T-helper 1 cell treated with Interleukin-12 subunit alpha and Interleukin-12 subunit beta and Interleukin-4 antibody, amounts not matched to agents 30 μg/mL and 1 μg/mL, for 36 hours (primary cell): ENCODE measurements at regions not wholly inside any gene's neighbourhood (a gene's known extent, or its start where the extent isn't known, plus 50 kb on each side); places are given as distances from the start of the nearest gene placed in this dataset.

Source experiments
- H3K27ac Mint-ChIP-seq: one replicate; pipeline ENCODE4 v1.8.0; 2021; ENCODE audit warnings: mild to moderate bottlenecking, mixed read lengths
- H3K27me3 Mint-ChIP-seq: one replicate; pipeline ENCODE4 v1.8.0; 2021; ENCODE audit warnings: low read depth, mixed read lengths
- H3K36me3 Mint-ChIP-seq: one replicate; pipeline ENCODE4 v1.8.0; 2021; ENCODE audit warnings: low read depth, mixed read lengths
- H3K4me1 Mint-ChIP-seq: one replicate; pipeline ENCODE4 v1.8.0; 2021; ENCODE audit warnings: low read depth, mixed read lengths
- H3K4me3 Mint-ChIP-seq: one replicate; pipeline ENCODE4 v1.8.0; 2021; ENCODE audit warnings: mild to moderate bottlenecking, moderate library complexity, mixed read lengths
- H3K9me3 Mint-ChIP-seq: one replicate; pipeline ENCODE4 v1.8.0; 2021; ENCODE audit warnings: mixed read lengths

DNA sequence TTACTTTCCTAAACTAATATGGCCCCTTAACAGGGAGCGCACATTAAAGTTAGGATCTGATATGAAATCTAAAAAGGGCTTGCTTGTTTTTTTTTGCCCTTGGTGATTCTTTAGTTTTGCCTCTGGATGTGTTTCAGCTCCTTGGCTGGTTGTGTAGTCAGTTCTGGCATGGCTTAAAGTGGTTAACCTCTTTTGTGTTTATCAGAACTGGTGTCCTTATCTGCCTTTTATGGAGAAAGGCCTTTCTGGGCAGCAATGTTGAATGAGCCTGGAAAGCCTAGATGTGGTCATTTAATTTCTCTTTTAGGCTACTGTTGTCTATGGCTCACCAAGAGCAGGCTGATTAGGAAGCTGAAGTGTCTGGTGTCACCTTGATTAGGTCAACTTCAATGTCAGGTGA, 254.5 kb upstream of the ROPN1 start:
- peaks cover 13% of the 10 kb centered on the region for H3K27me3 Mint-ChIP-seq
- no peaks in the 10 kb centered on the region for H3K4me1 Mint-ChIP-seq
- H3K4me3 Mint-ChIP-seq: no peak overlapping the region
- no peaks in the 10 kb centered on the region for H3K9me3 Mint-ChIP-seq
- no peaks in the 10 kb centered on the region for H3K36me3 Mint-ChIP-seq
- H3K27ac Mint-ChIP-seq: no peak overlapping the region

DNA sequence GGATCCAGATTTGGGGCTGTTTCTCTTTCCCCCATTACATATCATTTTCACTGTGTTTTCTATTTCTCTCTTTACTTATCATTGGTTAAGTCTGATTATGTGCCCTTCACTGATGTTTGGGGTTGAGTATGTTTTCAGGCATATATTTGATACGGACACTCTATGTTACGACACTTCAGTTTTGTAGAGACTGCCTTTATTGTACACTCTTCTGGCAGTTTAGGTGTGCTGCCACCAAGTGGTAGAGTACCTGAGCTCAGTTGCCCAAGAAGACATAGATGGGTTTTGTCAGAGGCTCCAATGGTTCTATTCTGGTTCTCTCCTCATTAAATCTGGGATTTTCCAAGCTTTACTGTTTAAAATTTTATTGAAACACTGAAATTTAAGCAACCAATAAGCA, 255.0 kb upstream of the ROPN1 start:
- Mint-ChIP-seq H3K9me3 (no peaks in the 10 kb centered on the region), H3K27ac (no peak overlapping the region), H3K4me3 (no peak overlapping the region), H3K4me1 (no peaks in the 10 kb centered on the region), H3K36me3 (no peaks in the 10 kb centered on the region), H3K27me3 (peaks cover 8% of the 10 kb centered on the region)

DNA sequence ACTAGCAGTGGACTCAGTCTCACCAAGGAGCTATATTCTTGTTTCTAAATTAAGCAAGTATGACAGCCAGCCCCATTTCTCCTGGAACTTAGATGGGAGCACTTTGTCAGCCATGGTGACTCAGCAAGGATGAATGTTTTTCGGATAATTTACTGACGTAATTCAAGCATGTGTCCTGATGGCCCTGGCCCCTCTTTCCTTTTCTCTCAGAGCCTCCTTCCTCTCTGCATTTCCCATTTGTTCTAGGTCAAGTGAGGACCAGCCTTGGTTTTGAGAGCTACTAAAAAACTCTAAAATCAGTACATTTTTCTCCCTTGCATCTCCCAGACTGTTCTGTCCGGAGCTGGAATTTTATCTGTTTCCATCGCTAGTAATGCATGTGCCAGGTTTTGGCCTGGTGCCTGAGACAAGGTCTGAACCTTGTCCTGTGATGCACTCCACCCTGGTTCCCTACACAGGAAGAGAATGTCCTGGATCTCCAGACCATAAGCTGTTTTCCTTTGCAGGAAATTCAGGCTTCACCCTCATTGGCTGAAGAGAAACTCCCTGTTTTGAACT, 256.6 kb upstream of the ROPN1 start:
- Mint-ChIP-seq H3K9me3 (no peaks in the 10 kb centered on the region), H3K27me3 (no peaks in the 10 kb centered on the region), H3K36me3 (no peaks in the 10 kb centered on the region), H3K4me1 (no peaks in the 10 kb centered on the region), H3K4me3 (no peak overlapping the region), H3K27ac (no peak overlapping the region)

DNA sequence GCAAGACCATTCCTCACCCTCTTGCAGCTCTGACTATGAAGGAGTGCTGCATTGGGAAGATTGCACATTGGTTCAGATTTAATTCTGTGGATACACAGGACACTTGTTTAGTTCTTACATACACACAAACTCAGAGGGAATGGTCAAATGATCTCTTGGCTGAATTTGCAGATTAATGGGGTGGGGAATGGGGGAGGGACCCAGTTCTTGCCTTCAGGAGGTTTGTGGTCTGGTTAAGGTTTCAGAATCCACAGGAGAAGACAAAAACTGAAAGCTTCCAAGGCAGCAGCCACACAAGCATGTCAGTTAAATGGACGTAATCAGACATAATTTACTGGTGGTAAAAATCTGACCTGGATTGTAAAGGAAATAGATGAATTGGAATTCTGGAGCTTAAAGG, 257.1 kb upstream of the ROPN1 start:
- Mint-ChIP-seq H3K4me1 (no peaks in the 10 kb centered on the region), H3K36me3 (no peaks in the 10 kb centered on the region), H3K27ac (no peak overlapping the region), H3K9me3 (no peaks in the 10 kb centered on the region), H3K4me3 (no peak overlapping the region), H3K27me3 (no peaks in the 10 kb centered on the region)

DNA sequence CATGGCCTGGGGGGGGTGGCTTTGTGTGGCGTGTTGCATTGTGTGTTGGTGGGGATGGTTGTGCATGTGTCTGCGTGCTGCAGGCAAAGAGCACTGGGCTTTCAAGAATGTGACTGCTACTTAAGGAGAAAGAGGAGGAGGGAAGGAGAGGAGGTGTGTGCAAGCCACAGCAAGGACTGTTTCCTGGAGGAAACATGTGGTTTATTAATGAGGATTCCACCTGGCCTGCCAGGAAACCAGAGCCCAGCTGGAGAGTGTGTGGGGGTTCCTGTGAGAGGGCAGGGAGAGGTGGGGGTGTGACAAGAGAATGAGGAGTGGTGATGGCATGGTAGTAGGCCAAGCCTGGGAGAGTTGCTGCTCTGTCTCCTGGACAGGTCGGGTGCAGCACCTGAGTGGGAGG, 258.1 kb upstream of the ROPN1 start:
- H3K4me1 Mint-ChIP-seq: no peaks in the 10 kb centered on the region
- H3K9me3 Mint-ChIP-seq: no peaks in the 10 kb centered on the region
- H3K4me3 Mint-ChIP-seq: no peak overlapping the region
- H3K36me3 Mint-ChIP-seq: no peaks in the 10 kb centered on the region
- no peaks in the 10 kb centered on the region for H3K27me3 Mint-ChIP-seq
- no peak overlapping the region for H3K27ac Mint-ChIP-seq

DNA sequence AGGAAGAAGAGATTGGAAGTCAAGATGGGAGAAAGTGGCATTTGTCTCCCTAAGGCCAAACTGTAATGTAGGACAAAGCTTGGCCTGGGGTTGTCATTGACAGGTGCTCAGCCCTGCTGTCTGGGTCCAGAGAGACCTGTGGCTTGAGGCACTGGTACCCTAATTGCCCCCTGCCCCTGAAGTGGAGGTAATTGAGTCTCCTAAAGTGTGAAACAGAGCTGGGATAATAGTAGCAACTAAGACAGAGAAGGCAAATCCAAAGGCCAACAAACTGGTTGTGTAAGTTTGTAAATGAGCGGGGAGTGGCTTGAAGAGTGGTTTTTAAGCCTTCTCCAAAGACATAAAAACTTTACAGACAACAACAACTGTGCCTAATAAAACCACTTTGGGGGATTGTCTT, 264.2 kb upstream of the ROPN1 start:
- Mint-ChIP-seq H3K27me3 (no peaks in the 10 kb centered on the region), H3K9me3 (no peaks in the 10 kb centered on the region), H3K4me3 (no peak overlapping the region), H3K27ac (no peak overlapping the region), H3K36me3 (no peaks in the 10 kb centered on the region), H3K4me1 (no peaks in the 10 kb centered on the region)

DNA sequence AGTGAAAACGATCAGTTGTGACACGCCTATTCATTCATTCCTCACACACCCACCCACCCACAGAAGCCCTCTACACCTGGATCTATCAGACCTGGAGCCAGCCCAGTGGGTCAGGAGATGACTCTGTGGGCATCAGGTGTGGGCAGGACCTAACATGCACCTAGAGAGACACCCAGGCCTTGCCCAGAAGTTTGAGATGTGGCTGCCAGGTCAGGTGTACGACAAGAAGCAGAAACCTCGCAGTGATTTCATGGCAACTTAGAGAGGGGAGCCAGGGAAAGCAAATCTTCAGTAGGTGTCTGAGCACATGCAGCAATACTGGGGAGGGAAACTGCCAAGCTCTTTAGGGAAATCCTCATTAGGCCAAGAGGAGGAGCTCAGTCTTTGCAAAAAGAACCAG, 264.7 kb upstream of the ROPN1 start:
- no peaks in the 10 kb centered on the region for H3K4me1 Mint-ChIP-seq
- H3K27me3 Mint-ChIP-seq: no peaks in the 10 kb centered on the region
- H3K27ac Mint-ChIP-seq: no peak overlapping the region
- no peaks in the 10 kb centered on the region for H3K9me3 Mint-ChIP-seq
- H3K4me3 Mint-ChIP-seq: no peak overlapping the region
- H3K36me3 Mint-ChIP-seq: no peaks in the 10 kb centered on the region

DNA sequence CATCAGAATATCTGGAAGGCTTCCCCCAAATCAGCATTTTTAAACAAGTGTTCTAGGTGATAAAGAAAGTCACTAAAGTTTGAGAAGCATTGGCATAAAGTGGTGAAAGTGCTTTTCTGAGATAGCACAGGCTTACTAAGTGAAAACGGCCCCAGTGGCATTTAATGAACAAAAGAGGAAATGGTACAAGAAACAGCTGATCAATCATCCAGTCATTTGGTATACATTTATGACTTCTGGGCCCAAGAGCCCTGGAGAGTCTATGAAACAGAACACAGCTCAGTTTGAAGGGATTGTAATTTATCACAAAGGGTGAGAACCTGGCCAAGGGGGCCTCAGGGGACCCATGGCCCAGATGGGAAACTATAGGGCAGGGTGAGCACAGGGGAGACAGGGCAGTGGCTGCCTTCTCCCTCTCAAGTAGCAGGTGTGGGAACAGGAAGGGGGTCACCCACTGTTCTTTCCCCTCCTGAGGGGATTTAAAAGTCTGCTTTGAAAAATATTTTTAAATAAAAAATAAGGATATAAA, 265.5 kb upstream of the ROPN1 start:
- Mint-ChIP-seq H3K4me1 (no peaks in the 10 kb centered on the region), H3K27ac (no peak overlapping the region)

DNA sequence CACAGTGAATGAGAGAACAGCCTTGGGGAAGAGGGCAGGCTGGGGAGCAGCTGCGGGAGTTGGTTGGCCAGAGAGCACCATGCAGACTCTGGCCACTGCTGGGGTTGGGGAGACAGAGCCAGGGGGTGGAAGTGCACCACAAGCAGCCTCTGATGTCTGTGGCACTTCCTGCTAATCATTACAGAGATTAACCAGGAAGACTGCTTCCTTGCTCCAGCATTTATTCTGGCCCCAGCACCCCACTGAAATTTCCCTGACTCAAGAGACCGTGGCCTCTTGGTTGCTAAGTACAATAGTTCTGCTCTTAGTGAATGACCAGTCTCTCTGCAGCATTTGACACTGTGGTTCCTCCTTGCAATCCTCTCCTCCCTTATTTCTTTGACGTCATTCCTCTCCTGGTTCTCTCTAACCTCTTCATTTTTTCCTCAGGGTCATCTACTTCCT, 266.2 kb upstream of the ROPN1 start:
- no peaks in the 10 kb centered on the region for H3K27me3 Mint-ChIP-seq
- no peaks in the 10 kb centered on the region for H3K9me3 Mint-ChIP-seq
- no peak overlapping the region for H3K4me3 Mint-ChIP-seq
- no peak overlapping the region for H3K27ac Mint-ChIP-seq
- no peaks in the 10 kb centered on the region for H3K4me1 Mint-ChIP-seq
- H3K36me3 Mint-ChIP-seq: no peaks in the 10 kb centered on the region

More for the DNA sequence above, 265.5 kb upstream of the ROPN1 start:
- no peaks in the 10 kb centered on the region for H3K9me3 Mint-ChIP-seq
- H3K36me3 Mint-ChIP-seq: no peaks in the 10 kb centered on the region
- no peak overlapping the region for H3K4me3 Mint-ChIP-seq
- no peaks in the 10 kb centered on the region for H3K27me3 Mint-ChIP-seq

DNA sequence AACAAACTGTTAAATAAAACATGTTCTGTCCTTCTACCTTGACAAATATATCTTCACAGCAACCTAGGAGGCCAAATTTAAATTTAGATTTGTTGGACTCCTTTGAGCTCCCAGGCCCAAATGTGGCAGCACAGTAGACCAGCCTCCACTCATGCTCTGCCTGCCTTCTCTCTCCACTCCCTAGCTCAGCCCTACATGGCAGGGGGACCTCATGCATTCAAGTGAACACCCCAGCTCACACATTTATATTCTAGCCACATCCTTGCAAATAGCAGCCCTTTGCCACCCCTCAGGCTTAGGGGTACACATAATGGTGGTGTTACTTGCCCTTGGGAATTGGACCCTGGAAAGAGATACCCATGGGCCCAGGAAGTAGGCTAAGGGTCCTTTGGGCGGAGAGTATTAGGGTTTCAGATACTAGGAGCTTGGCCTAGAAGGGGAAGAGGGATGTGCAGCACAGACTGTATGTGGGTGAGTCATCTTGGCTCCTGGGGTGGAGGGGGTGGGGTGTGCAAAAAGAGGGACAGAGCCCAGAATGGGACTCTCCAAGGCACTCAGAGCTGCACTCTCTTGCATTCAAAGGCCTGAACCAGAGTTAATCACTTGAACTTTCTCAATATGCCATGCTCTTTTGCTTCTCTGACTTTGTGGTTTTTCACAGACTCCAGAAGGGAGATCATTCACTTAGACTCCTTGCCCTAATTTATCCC, 268.4 kb upstream of the ROPN1 start:
- H3K27me3 Mint-ChIP-seq: no peaks in the 10 kb centered on the region
- no peak overlapping the region for H3K27ac Mint-ChIP-seq
- no peak overlapping the region for H3K4me3 Mint-ChIP-seq
- no peaks in the 10 kb centered on the region for H3K4me1 Mint-ChIP-seq
- no peaks in the 10 kb centered on the region for H3K9me3 Mint-ChIP-seq
- no peaks in the 10 kb centered on the region for H3K36me3 Mint-ChIP-seq

DNA sequence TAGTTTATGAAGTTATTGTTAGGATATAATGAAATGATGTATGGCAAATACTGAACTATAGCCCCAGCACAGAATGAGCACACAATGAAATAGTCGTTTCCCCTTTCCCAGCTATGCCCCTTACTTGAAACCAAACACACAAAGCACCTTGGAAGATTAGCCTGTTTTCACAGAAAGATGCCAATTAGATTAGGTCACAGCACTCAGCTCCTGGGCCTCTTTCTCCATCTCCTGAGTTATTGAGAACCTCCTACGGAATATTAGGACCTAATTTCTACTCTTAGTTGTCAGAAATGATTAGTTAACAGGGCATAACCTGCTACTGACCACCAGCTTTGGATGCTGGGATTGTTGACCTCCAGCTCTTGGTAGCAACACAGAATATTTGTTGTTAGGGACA, 269.4 kb upstream of the ROPN1 start:
- H3K36me3 Mint-ChIP-seq: no peaks in the 10 kb centered on the region
- H3K9me3 Mint-ChIP-seq: no peaks in the 10 kb centered on the region
- H3K27me3 Mint-ChIP-seq: no peaks in the 10 kb centered on the region
- H3K4me3 Mint-ChIP-seq: no peak overlapping the region
- H3K27ac Mint-ChIP-seq: no peak overlapping the region
- no peaks in the 10 kb centered on the region for H3K4me1 Mint-ChIP-seq

DNA sequence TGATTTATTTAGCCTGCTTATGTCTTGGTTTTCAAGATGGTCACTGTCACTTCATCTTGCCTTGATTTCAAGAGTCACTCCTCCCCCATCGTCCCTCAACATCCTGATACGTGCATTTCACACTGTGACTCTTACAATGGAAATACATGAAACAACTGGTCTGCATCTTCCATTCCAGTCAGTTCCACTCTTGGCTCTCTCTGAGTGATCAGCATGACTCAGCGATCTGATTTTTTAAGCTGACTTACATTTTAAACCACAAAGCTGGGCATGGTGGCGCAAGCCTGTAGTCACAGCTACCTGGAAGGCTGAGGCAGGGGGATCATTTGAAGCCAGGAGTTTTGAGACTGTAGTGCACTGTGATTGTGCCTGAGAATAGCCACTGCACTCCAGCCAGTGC, 271.2 kb upstream of the ROPN1 start:
- no peaks in the 10 kb centered on the region for H3K9me3 Mint-ChIP-seq
- H3K4me3 Mint-ChIP-seq: no peak overlapping the region
- no peaks in the 10 kb centered on the region for H3K27me3 Mint-ChIP-seq

DNA sequence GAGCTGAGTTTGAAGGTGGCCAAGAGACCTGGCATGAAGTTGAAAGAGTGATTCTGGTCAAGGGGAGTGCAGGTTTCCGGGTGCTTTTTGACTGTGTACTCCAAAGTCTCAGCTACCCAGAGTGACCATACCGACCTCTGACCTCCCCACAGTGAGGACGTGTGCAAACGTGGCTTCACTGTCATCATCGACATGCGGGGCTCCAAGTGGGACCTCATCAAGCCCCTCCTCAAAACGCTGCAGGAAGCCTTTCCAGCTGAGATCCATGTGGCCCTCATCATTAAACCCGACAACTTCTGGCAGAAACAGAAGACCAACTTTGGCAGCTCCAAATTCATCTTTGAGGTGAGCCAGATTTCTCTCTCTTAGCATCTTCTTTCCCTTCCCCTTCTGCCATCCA, 272.4 kb upstream of the ROPN1 start:
- Mint-ChIP-seq H3K4me1 (no peaks in the 10 kb centered on the region), H3K9me3 (no peaks in the 10 kb centered on the region), H3K27ac (no peak overlapping the region), H3K27me3 (no peaks in the 10 kb centered on the region), H3K4me3 (no peak overlapping the region), H3K36me3 (no peaks in the 10 kb centered on the region)

More for the DNA sequence above, 271.2 kb upstream of the ROPN1 start:
- Mint-ChIP-seq H3K36me3 (no peaks in the 10 kb centered on the region), H3K4me1 (no peaks in the 10 kb centered on the region), H3K27ac (no peak overlapping the region)

DNA sequence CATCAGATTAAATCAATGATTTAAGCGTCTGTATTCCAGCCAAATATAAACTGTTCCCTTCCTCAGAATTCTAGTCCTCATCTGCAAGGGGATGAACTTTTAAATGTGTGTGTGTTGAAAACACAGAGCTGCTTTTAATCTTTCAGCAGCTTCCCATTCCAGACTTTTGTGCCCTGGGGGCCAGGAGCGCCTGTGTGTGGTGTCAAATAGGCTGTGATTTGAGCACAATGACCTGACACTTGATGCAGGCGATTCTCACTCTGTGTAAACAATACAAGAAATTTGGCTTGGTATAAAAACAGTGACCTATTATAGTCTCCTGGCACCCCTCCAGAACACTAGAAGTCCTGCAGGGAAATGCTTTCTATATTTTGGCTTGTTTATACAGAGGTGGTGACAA, 274.6 kb upstream of the ROPN1 start:
- Mint-ChIP-seq H3K27ac (no peak overlapping the region), H3K9me3 (no peaks in the 10 kb centered on the region), H3K4me3 (no peak overlapping the region), H3K4me1 (no peaks in the 10 kb centered on the region), H3K27me3 (no peaks in the 10 kb centered on the region), H3K36me3 (no peaks in the 10 kb centered on the region)

DNA sequence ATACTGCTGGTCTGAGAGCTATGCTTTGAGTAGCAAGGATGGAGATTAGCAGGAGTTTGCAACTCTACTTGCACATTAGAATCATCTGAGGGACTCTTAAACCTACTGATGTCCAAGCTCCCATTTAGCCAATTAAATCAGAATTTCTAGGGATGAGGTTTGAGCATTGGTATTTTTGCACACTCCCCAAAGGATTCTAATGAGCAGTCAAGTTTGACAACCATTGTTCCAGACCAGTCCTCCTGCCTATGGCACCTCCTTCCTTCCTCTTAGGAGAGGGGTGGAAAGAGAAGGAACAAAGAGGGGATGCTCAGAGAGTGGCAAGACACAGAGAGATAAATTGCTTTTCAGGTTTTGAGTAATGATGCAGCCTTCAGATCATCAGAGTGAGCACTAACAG, 275.5 kb upstream of the ROPN1 start:
- H3K4me3 Mint-ChIP-seq: no peak overlapping the region
- H3K27ac Mint-ChIP-seq: no peak overlapping the region
- H3K4me1 Mint-ChIP-seq: no peaks in the 10 kb centered on the region
- H3K36me3 Mint-ChIP-seq: no peaks in the 10 kb centered on the region
- no peaks in the 10 kb centered on the region for H3K27me3 Mint-ChIP-seq
- H3K9me3 Mint-ChIP-seq: no peaks in the 10 kb centered on the region
